Liver (tissue), 8 donors: ENCODE measurements at regions not wholly inside any gene's neighbourhood (a gene's known extent, or its start where the extent isn't known, plus 50 kb on each side); places are given as distances from the start of the nearest gene placed in this dataset.

Experiments
- DNase-seq: peaks from one replicate; pipeline ENCODE4 v3.0.0-alpha.2; 2017; ENCODE audit warnings: low spot score
- H3K27ac ChIP-seq, 2 donors: one replicate each; pipeline ENCODE4 v1.7.0; 2013; ENCODE audit warnings: inconsistent platforms in 2 of 2, low read length in 2 of 2, control low read depth in 1 of 2, low read depth in 1 of 2, mild to moderate bottlenecking in 1 of 2
- H3K27me3 ChIP-seq, 4 donors: one replicate each; pipeline versions ENCODE4 v1.6.1 to v1.7.0; 2013; ENCODE audit warnings: low read length in 3 of 4, inconsistent platforms in 1 of 4, mild to moderate bottlenecking in 1 of 4, moderate library complexity in 1 of 4; ENCODE audit not compliant: control insufficient read depth in 4 of 4, insufficient read depth in 4 of 4
- H3K36me3 ChIP-seq, 4 donors: one replicate each; pipeline versions ENCODE4 v1.6.1 to v1.7.0; 2013; ENCODE audit warnings: low read length in 3 of 4, mild to moderate bottlenecking in 3 of 4, low read depth in 1 of 4, moderate library complexity in 1 of 4; ENCODE audit not compliant: control insufficient read depth in 4 of 4, insufficient read depth in 3 of 4
- H3K4me1 ChIP-seq, 4 donors: one replicate each; pipeline versions ENCODE4 v1.6.1 to v1.7.0; 2013; ENCODE audit warnings: low read length in 3 of 4, mild to moderate bottlenecking in 3 of 4, moderate library complexity in 1 of 4; ENCODE audit not compliant: control insufficient read depth in 4 of 4, insufficient read depth in 4 of 4
- H3K4me3 ChIP-seq, 3 donors: one replicate each; pipeline versions ENCODE4 v1.6.1 to v1.7.0; 2013; ENCODE audit warnings: low read length in 3 of 3, control low read depth in 1 of 3, low read depth in 1 of 3, mild to moderate bottlenecking in 1 of 3
- H3K9ac ChIP-seq, 2 donors: one replicate each; pipeline ENCODE4 v1.7.0; 2013; ENCODE audit warnings: low read length in 2 of 2, mild to moderate bottlenecking in 2 of 2, moderate library complexity in 2 of 2, control low read depth in 1 of 2, low read depth in 1 of 2
- H3K9me3 ChIP-seq, 4 donors: one replicate each; pipeline versions ENCODE4 v1.6.1 to v1.7.0; 2013; ENCODE audit warnings: low read length in 3 of 4; ENCODE audit not compliant: control insufficient read depth in 4 of 4
- EGR1 ChIP-seq, 2 donors: IDR thresholded peaks; 2 replicates each; pipeline ENCODE4 v1.6.1; 2016 to 2018; ENCODE audit warnings: antibody characterized with exemption in 2 of 2, low read depth in 2 of 2
- FOXA1 ChIP-seq: IDR thresholded peaks from 2 replicates; pipeline ENCODE4 v1.6.1; 2016; ENCODE audit warnings: antibody characterized with exemption
- GABPA ChIP-seq, 2 donors: IDR thresholded peaks in 1 of 2; conservative IDR thresholded peaks in 1 of 2; 2 replicates each; pipeline ENCODE4 v1.6.1; 2016; ENCODE audit warnings: antibody characterized with exemption in 2 of 2, mild to moderate bottlenecking in 1 of 2, moderate library complexity in 1 of 2
- HNF4A ChIP-seq, 2 donors: conservative IDR thresholded peaks; 2 replicates each; pipeline ENCODE4 v1.6.1; 2016; ENCODE audit warnings: antibody characterized with exemption in 2 of 2, mild to moderate bottlenecking in 2 of 2
- JUND ChIP-seq, 2 donors: IDR thresholded peaks; 2 replicates each; pipeline ENCODE4 v1.6.1; 2016; ENCODE audit warnings: antibody characterized with exemption in 2 of 2
- MAX ChIP-seq: IDR thresholded peaks from 2 replicates; pipeline ENCODE4 v1.6.1; 2016; ENCODE audit warnings: antibody characterized with exemption
- NR2F2 ChIP-seq: IDR thresholded peaks from 2 replicates; pipeline ENCODE4 v1.6.1; 2016; ENCODE audit warnings: antibody characterized with exemption
- RAD21 ChIP-seq, 2 donors: IDR thresholded peaks; 2 replicates each; pipeline ENCODE4 v1.6.1; 2016; ENCODE audit warnings: antibody characterized with exemption in 2 of 2, mild to moderate bottlenecking in 2 of 2
- RXRA ChIP-seq, 2 donors: IDR thresholded peaks; 2 replicates each; pipeline ENCODE4 v1.6.1; 2017 to 2018; ENCODE audit warnings: antibody characterized with exemption in 2 of 2, mild to moderate bottlenecking in 1 of 2
- SP1 ChIP-seq: IDR thresholded peaks from 2 replicates; pipeline ENCODE4 v1.6.1; 2018; ENCODE audit warnings: antibody characterized with exemption, mild to moderate bottlenecking
- TAF1 ChIP-seq: conservative IDR thresholded peaks from 2 replicates; pipeline ENCODE4 v1.6.1; 2016; ENCODE audit warnings: antibody characterized with exemption, mild to moderate bottlenecking
- YY1 ChIP-seq: IDR thresholded peaks from 2 replicates; pipeline ENCODE4 v1.6.1; 2016; ENCODE audit warnings: antibody characterized with exemption, mild to moderate bottlenecking
- ZBTB33 ChIP-seq: IDR thresholded peaks from 2 replicates; pipeline ENCODE4 v1.6.1; 2016; ENCODE audit warnings: antibody characterized with exemption
- WGBS: extraction: QIAGEN DNeasy Blood & Tissue Kit; methylation state at CpG from one replicate; pipeline ENCODE4 v1.1.7; 2013; 5-methylcytosine and 5-hydroxymethylcytosine counted together
- TF ChIP-seq, protein P1 (sequence below): IDR thresholded peaks from 2 replicates; pipeline ENCODE4 v1.6.1; 2016; ENCODE audit warnings: antibody characterized with exemption
- TF ChIP-seq, protein P2 (sequence below): IDR thresholded peaks from 2 replicates; pipeline ENCODE4 v1.6.1; 2016; ENCODE audit warnings: antibody characterized with exemption, mild to moderate bottlenecking
- TF ChIP-seq, protein P3 (sequence below): fragments of 150-350 bp; IDR thresholded peaks from 2 replicates; pipeline ENCODE4 v1.5.1; 2017; ENCODE audit warnings: improper control_type of control experiment, low read depth, low read length; ENCODE audit not compliant: missing input control
- donor health status: healthy.
- donor health status: healthy.
- donor health status: healthy.
- donor health status: healthy.
- donor health status: healthy.

- peaks cover 0 to 3% (median under 1%) of the 10 kb centered on the region in 4 donors for H3K27me3 ChIP-seq
- 86% methylated on average over 9 of the region's 9 CpGs for WGBS
- H3K9me3 ChIP-seq = peaks cover 2 to 19% (median 9%) of the 10 kb centered on the region in 4 donors
- H3K27ac ChIP-seq = no peak overlapping the region
- no peaks in the 10 kb centered on the region for H3K36me3 ChIP-seq
- no peak overlapping the region for H3K9ac ChIP-seq
- TF ChIP-seq, protein P1, sequence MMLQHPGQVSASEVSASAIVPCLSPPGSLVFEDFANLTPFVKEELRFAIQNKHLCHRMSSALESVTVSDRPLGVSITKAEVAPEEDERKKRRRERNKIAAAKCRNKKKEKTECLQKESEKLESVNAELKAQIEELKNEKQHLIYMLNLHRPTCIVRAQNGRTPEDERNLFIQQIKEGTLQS = no peak
- TF ChIP-seq JUND (IDR thresholded peaks at IDR 0.05) (no peak), FOXA1 (no peak), RXRA (IDR thresholded peaks at IDR 0.05) (no peak), NR2F2 (no peak), GABPA (IDR thresholded peaks at IDR 0.05 in 1 of 2, conservative IDR thresholded peaks at IDR 0.05 in 1 of 2) (no peak), HNF4A (conservative IDR thresholded peaks at IDR 0.05) (no peak), EGR1 (IDR thresholded peaks at IDR 0.05; ENCODE audit: low read depth in 2 of 2) (no peak), YY1 (no peak), MAX (no peak), RAD21 (IDR thresholded peaks at IDR 0.05) (no peak), TAF1 (no peak), SP1 (no peak)
- DNase-seq = no peak
- no peak overlapping the region for H3K4me3 ChIP-seq
- H3K4me1 ChIP-seq = no peaks in the 10 kb centered on the region
Observed at GRCh38 chr4:1487106-1487505, 80.9 kb upstream of the NKX1-1 start.

DNA sequence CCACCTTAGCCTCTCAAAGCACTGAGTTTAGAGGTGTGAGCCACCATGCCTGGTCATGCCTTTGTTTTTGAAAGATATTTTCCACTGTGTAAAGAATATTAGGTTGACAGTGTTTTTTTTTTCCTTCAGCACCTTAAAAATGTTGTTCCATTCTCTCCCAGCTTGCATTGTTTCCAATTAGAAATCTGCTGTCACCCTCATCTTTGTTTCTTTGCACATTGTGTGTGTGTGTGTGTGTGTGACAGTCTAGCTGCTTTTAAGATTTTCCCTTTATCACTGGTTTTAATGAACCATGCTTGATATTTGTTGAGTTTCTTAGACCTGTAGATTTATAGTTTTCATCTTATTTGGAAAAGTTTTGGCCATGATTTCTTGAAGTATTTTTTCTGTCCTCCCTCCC, 79.0 kb upstream of the NKX1-1 start:
- TF ChIP-seq NR2F2 = no peak
- TF ChIP-seq MAX = no peak
- TF ChIP-seq, protein P1 = no peak
- TF ChIP-seq FOXA1 = no peak
- TF ChIP-seq, protein P2, sequence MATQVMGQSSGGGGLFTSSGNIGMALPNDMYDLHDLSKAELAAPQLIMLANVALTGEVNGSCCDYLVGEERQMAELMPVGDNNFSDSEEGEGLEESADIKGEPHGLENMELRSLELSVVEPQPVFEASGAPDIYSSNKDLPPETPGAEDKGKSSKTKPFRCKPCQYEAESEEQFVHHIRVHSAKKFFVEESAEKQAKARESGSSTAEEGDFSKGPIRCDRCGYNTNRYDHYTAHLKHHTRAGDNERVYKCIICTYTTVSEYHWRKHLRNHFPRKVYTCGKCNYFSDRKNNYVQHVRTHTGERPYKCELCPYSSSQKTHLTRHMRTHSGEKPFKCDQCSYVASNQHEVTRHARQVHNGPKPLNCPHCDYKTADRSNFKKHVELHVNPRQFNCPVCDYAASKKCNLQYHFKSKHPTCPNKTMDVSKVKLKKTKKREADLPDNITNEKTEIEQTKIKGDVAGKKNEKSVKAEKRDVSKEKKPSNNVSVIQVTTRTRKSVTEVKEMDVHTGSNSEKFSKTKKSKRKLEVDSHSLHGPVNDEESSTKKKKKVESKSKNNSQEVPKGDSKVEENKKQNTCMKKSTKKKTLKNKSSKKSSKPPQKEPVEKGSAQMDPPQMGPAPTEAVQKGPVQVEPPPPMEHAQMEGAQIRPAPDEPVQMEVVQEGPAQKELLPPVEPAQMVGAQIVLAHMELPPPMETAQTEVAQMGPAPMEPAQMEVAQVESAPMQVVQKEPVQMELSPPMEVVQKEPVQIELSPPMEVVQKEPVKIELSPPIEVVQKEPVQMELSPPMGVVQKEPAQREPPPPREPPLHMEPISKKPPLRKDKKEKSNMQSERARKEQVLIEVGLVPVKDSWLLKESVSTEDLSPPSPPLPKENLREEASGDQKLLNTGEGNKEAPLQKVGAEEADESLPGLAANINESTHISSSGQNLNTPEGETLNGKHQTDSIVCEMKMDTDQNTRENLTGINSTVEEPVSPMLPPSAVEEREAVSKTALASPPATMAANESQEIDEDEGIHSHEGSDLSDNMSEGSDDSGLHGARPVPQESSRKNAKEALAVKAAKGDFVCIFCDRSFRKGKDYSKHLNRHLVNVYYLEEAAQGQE = no peak
- TF ChIP-seq ZBTB33 = no peak
- TF ChIP-seq, protein P3, sequence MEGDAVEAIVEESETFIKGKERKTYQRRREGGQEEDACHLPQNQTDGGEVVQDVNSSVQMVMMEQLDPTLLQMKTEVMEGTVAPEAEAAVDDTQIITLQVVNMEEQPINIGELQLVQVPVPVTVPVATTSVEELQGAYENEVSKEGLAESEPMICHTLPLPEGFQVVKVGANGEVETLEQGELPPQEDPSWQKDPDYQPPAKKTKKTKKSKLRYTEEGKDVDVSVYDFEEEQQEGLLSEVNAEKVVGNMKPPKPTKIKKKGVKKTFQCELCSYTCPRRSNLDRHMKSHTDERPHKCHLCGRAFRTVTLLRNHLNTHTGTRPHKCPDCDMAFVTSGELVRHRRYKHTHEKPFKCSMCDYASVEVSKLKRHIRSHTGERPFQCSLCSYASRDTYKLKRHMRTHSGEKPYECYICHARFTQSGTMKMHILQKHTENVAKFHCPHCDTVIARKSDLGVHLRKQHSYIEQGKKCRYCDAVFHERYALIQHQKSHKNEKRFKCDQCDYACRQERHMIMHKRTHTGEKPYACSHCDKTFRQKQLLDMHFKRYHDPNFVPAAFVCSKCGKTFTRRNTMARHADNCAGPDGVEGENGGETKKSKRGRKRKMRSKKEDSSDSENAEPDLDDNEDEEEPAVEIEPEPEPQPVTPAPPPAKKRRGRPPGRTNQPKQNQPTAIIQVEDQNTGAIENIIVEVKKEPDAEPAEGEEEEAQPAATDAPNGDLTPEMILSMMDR = no peak
- Histone ChIP-seq H3K4me1 (no peaks in the 10 kb centered on the region), H3K27ac (no peak overlapping the region), H3K27me3 (peaks cover 0 to 4% (median 1%) of the 10 kb centered on the region in 4 donors), H3K4me3 (no peak overlapping the region), H3K9me3 (peaks cover 4 to 26% (median 18%) of the 10 kb centered on the region in 4 donors), H3K9ac (no peak overlapping the region), H3K36me3 (no peaks in the 10 kb centered on the region)
- DNase-seq = no peak
